GM23248 (cell line): ENCODE measurements at regions not wholly inside any gene's neighbourhood (a gene's known extent, or its start where the extent isn't known, plus 50 kb on each side); places are given as distances from the start of the nearest gene placed in this dataset.
"Not testable (repeated sequence)": the region's sequence is repeated elsewhere in the genome, so short reads cannot be mapped to it uniquely, and the experiment has no call there.

Experiments
- DNase-seq: peaks from one replicate; pipeline ENCODE4 v3.0.0-alpha.2; 2015
- H2AFZ ChIP-seq: fragments of 200-600 bp; sonication (generic); 2 replicates; pipeline ENCODE4 v1.6.1; 2016; ENCODE audit warnings: antibody characterized with exemption
- H3F3A ChIP-seq: fragments of 200-600 bp; sonication (generic); 2 replicates; pipeline ENCODE4 v1.6.1; 2016; ENCODE audit warnings: mild to moderate bottlenecking, antibody characterized with exemption, mixed run types; ENCODE audit not compliant: insufficient read depth
- H3K27ac ChIP-seq: fragments of 200-600 bp; sonication (generic); 2 replicates; pipeline ENCODE4 v1.5.1; 2016; ENCODE audit warnings: mild to moderate bottlenecking
- H3K27me3 ChIP-seq: fragments of 200-600 bp; sonication (generic); replicated peaks from 2 replicates; pipeline ENCODE4 v1.6.1; 2016; ENCODE audit warnings: mild to moderate bottlenecking; ENCODE audit not compliant: insufficient read depth
- H3K36me3 ChIP-seq: fragments of 200-600 bp; sonication (generic); 2 replicates; pipeline ENCODE4 v1.6.1; 2016; ENCODE audit warnings: low read depth, mild to moderate bottlenecking
- H3K4me1 ChIP-seq: fragments of 200-600 bp; sonication (generic); 2 replicates; pipeline ENCODE4 v1.6.1; 2016; ENCODE audit warnings: mild to moderate bottlenecking; ENCODE audit not compliant: insufficient read depth
- H3K4me2 ChIP-seq: fragments of 200-600 bp; sonication (generic); one replicate; pipeline ENCODE4 v1.6.1; 2016; ENCODE audit warnings: mild to moderate bottlenecking; ENCODE audit not compliant: unreplicated experiment
- H3K4me3 ChIP-seq: fragments of 200-600 bp; sonication (generic); 2 replicates; pipeline ENCODE4 v1.5.1; 2016; ENCODE audit warnings: mild to moderate bottlenecking
- H3K79me2 ChIP-seq: fragments of 200-600 bp; sonication (generic); 2 replicates; pipeline ENCODE4 v1.6.1; 2016; ENCODE audit warnings: mild to moderate bottlenecking; ENCODE audit not compliant: insufficient read depth
- H3K9ac ChIP-seq: fragments of 200-600 bp; sonication (generic); 2 replicates; pipeline ENCODE4 v1.6.1; 2016; ENCODE audit warnings: mild to moderate bottlenecking
- H3K9me2 ChIP-seq: fragments of 200-600 bp; sonication (generic); 2 replicates; pipeline ENCODE4 v1.6.1; 2016; ENCODE audit warnings: mixed run types, mild to moderate bottlenecking, moderate library complexity; ENCODE audit not compliant: insufficient read depth
- H3K9me3 ChIP-seq: fragments of 200-600 bp; sonication (generic); one replicate; pipeline ENCODE4 v1.6.1; 2017; ENCODE audit warnings: low read depth
- H4K20me1 ChIP-seq: fragments of 200-600 bp; sonication (generic); 2 replicates; pipeline ENCODE4 v1.6.0; 2016; ENCODE audit not compliant: insufficient read depth
- EZH2 ChIP-seq: fragments of 200-600 bp; sonication (generic); IDR thresholded peaks from 2 replicates; pipeline ENCODE4 v1.6.1; 2018; ENCODE audit warnings: antibody characterized with exemption, mild to moderate bottlenecking; ENCODE audit not compliant: insufficient read depth, poor library complexity, severe bottlenecking
- EZH2phosphoT487 ChIP-seq: fragments of 200-600 bp; sonication (generic); IDR thresholded peaks from 2 replicates; pipeline ENCODE4 v1.6.1; 2018; ENCODE audit warnings: antibody characterized with exemption, moderate library complexity, mild to moderate bottlenecking, low read depth; ENCODE audit not compliant: insufficient read depth
- WGBS, 2 experiments: methylation state at CpG; one replicate each; pipeline ENCODE4 v1.1.6; 2015 to 2017; ENCODE audit warnings: low lambda C conversion rate in 2 of 2, low coverage in 1 of 2; ENCODE audit errors: missing lambda C conversion rate in 2 of 2; 5-methylcytosine and 5-hydroxymethylcytosine counted together
- in situ Hi-C: fragments of 300-500 bp; cut with MboI; formaldehyde crosslinking; loops from 2 replicates; pipeline ENCODE4 v1.15.0; 2020

DNA sequence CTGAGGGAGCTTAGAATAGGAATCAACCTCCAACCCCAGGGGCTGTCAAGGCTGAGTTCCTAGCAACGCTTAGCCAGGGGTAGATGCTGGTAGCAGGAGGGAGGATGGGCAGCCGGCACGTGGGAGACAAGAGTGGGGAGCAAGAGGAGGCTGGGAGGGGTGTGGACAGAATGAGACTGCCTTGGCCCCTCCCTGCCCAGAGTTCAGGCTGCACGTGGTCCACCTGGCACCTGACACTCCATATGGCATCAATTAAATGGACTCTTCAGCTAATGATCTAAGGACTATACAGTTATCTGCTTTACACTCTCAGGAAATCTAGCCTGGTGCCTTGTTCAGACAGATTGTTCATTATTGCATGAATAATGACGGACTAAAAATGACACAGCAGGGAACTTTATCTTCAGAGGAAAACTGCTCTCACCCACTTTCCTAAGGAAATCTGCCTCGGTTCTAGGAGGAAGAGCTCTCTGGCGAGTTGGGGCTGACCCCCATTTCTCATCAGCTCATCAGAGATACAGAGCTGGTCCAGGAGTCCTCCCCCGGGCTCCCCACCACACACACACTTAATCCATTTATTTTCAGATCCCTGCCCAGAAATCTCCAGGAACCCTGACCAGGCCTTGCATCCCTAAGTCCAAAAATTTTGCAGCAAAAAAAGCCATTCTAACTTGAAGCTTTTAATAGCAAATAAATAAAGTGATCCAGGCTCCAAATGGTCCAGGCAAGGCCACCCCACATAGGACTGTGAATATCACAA, 102.1 kb upstream of the CDC42EP3 start:
- no peak for DNase-seq
- no peak overlapping the region for H3K4me2 ChIP-seq
- no peaks in the 10 kb centered on the region for H3K36me3 ChIP-seq
- in situ Hi-C loops = no loop called here
- H2AFZ ChIP-seq = no peak overlapping the region
- TF ChIP-seq EZH2phosphoT487 (no peak), EZH2 (no peak)
- H3K9me3 ChIP-seq = no peaks in the 10 kb centered on the region
- H3K9me2 ChIP-seq = no peaks in the 10 kb centered on the region
- no peak overlapping the region for H3K27ac ChIP-seq
- no peak overlapping the region for H3K4me3 ChIP-seq
- no peaks in the 10 kb centered on the region for H3K27me3 ChIP-seq
- WGBS, 2 experiments = 80 to 82% methylated on average over 8 of the region's 8 CpGs
- H3K9ac ChIP-seq = no peak overlapping the region
- peaks cover 75% of the 10 kb centered on the region for H3K4me1 ChIP-seq
- H3K79me2 ChIP-seq = no peaks in the 10 kb centered on the region
- peaks cover 66% of the 10 kb centered on the region for H3F3A ChIP-seq
- no peaks in the 10 kb centered on the region for H4K20me1 ChIP-seq

DNA sequence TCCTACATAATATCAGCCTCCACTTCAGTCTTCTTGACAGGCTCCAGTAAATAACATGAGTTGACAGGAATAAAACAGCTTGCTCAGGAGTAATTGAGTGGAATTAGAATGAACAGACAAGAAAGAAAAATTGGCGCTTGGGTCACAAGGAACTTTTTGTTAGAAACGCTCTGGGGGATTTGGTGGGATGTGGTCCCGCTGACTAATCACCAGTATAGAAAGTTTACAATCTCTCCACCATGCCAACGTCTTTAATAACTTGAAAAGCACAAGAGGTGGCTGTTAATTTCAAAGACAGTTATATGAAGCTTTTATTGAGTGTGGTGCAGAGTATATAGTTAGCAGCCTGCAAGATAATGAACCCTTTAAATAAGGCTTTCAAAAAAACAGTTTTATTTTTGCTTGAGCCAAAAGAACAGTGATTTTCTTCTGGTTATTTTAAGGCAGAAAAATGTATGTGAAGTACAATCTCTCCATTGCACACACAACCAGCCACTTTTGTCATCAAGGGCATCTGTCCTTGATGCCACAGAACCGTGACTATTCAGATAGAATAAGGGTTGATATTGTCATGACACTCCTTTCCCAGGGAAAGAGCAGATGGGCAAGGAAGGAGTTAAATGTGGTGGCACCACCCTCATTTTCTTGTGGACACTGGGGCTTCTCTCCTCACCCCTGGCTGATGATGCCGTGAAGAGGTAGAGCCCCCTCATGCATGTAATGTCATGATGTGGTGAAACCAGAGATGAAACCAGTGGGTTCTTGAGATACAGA, 102.9 kb upstream of the CDC42EP3 start:
- peaks cover 66% of the 10 kb centered on the region for H3F3A ChIP-seq
- in situ Hi-C loops, H4K20me1 ChIP-seq, H3K36me3 ChIP-seq, H3K79me2 ChIP-seq, H3K9me3 ChIP-seq, H3K9ac ChIP-seq, H3K9me2 ChIP-seq, H3K4me2 ChIP-seq, H3K4me3 ChIP-seq, H3K27me3 ChIP-seq, H2AFZ ChIP-seq, DNase-seq, H3K27ac ChIP-seq: not testable (repeated sequence)
- 91 to 95% methylated on average over 6 of the region's 6 CpGs for WGBS, 2 experiments
- H3K4me1 ChIP-seq = peaks cover 75% of the 10 kb centered on the region

DNA sequence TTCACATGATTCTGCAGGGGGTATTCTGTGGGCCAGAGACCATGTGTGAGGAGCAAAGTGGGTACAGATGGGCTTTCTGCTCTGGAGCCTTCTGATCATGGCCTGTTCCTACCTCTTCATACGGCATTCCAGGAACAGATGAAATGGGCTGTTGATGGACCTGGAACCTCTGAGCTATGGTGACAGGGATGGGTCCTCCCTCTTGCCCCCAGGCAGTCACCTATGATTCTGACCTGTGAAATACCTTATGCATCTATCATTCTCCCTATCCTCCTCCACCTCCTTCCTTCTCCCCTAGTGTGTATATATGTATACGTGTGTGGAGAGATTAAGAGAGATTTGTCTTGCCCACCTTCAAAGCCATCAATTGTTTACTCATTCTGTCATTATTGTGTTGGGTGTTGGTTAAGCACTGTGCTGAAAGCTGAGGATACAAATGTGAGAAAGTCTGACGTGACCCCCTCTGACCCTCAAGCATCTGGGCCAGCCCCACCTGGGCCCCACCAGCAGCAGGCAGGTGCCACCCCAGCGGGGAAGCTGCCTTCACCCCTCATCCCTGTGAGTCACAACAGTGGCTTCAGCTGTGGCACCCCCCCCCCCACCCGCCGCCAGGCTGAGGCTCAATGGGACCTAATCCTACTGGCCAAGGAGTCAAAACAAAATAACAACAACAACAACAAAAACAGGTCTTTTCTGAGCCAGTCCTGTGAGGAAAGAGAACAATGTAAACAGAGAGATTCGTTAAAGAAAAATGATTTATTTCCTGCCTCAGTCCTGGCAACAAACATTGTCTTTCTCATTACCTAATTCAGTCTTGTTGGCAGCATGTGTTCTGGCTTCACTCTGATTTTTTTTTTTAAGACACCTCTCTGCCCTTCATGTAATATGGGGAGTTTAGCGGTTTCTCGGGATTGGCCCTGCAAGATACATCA, 103.8 kb upstream of the CDC42EP3 start:
- Histone ChIP-seq H3K27ac (peak overlapping the region; percentile 92), H3K4me2 (peak overlapping the region; percentile 60), H3K9ac (peak overlapping the region; percentile 60), H3K9me3 (no peaks in the 10 kb centered on the region), H3K36me3 (no peaks in the 10 kb centered on the region), H3K9me2 (no peaks in the 10 kb centered on the region), H3K27me3 (no peaks in the 10 kb centered on the region), H2AFZ (no peak overlapping the region), H3K4me3 (0 out of 2 replicates have a peak overlapping the region, but pooled peaks have one; percentile 20), H3F3A (peaks cover 70% of the 10 kb centered on the region), H4K20me1 (no peaks in the 10 kb centered on the region), H3K79me2 (no peaks in the 10 kb centered on the region), H3K4me1 (peaks cover 79% of the 10 kb centered on the region)
- TF ChIP-seq EZH2phosphoT487 (no peak), EZH2 (no peak)
- in situ Hi-C loops = no loop called here
- DNase-seq = no peak
- WGBS, 2 experiments = 62 to 65% methylated on average over 9 of the region's 9 CpGs

DNA sequence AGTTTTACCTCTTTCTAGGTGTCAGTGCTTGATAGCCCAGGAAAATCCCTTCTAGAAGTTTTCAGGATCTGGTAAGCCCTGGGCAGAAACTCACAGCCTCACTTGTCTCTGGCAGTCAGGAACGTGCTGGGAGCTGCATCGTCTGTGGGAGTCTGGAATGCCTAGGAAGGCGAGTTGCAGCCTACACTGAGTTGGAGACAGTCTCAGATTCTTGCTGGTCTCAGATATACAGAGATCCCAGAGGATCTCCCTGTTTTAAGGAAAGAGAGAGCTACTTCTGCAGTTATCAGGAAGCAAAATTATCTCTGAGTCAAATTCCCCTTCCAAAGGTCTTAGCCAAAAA, 104.4 kb upstream of the CDC42EP3 start:
- Histone ChIP-seq H4K20me1 (no peaks in the 10 kb centered on the region), H3K79me2 (no peaks in the 10 kb centered on the region), H3K9me2 (no peaks in the 10 kb centered on the region), H3K36me3 (no peaks in the 10 kb centered on the region), H2AFZ (no peak overlapping the region), H3K4me1 (peaks cover 83% of the 10 kb centered on the region), H3K4me2 (peak overlapping the region; percentile 60), H3K9ac (peak overlapping the region; percentile 60), H3K9me3 (no peaks in the 10 kb centered on the region), H3K27me3 (no peaks in the 10 kb centered on the region), H3K4me3 (0 out of 2 replicates have a peak overlapping the region, but pooled peaks have one; percentile 20), H3F3A (peaks cover 77% of the 10 kb centered on the region), H3K27ac (peak overlapping the region; percentile 92)
- WGBS, 2 experiments = 1 to 4% methylated on average over 3 of the region's 3 CpGs
- in situ Hi-C loops = no loop called here
- peak; percentile 84 for DNase-seq
- TF ChIP-seq EZH2phosphoT487 (no peak), EZH2 (no peak)
